Stomach (tissue), 4 donors: ENCODE measurements at regions not wholly inside any gene's neighbourhood (a gene's known extent, or its start where the extent isn't known, plus 50 kb on each side); places are given as distances from the start of the nearest gene placed in this dataset.

Source experiments
- CTCF ChIP-seq, 7 experiments: fragments of 450-650 bp in 4 of 7; fragments of 200-600 bp in 3 of 7; sonication (generic) in 3 of 7; IDR thresholded peaks; one replicate each; pipeline ENCODE4 v1.5.1; 2016 to 2019; ENCODE audit warnings: antibody characterized with exemption in 7 of 7, control low read depth in 2 of 7, mild to moderate bottlenecking in 1 of 7
- EP300 ChIP-seq: sonication (generic); formaldehyde crosslinking; IDR thresholded peaks from one replicate; pipeline ENCODE4 v1.6.1; 2017; ENCODE audit warnings: antibody characterized with exemption
- POLR2A ChIP-seq, 4 donors: fragments of 450-650 bp; IDR thresholded peaks; one replicate each; pipeline ENCODE4 v1.6.1; 2016; ENCODE audit warnings: antibody characterized with exemption in 4 of 4, control low read depth in 2 of 4, mild to moderate bottlenecking in 1 of 4, moderate library complexity in 1 of 4
- POLR2AphosphoS5 ChIP-seq, 3 donors: sonication (generic); formaldehyde crosslinking; IDR thresholded peaks; one replicate each; pipeline ENCODE4 v1.6.1; 2016; ENCODE audit warnings: antibody characterized with exemption in 3 of 3

DNA sequence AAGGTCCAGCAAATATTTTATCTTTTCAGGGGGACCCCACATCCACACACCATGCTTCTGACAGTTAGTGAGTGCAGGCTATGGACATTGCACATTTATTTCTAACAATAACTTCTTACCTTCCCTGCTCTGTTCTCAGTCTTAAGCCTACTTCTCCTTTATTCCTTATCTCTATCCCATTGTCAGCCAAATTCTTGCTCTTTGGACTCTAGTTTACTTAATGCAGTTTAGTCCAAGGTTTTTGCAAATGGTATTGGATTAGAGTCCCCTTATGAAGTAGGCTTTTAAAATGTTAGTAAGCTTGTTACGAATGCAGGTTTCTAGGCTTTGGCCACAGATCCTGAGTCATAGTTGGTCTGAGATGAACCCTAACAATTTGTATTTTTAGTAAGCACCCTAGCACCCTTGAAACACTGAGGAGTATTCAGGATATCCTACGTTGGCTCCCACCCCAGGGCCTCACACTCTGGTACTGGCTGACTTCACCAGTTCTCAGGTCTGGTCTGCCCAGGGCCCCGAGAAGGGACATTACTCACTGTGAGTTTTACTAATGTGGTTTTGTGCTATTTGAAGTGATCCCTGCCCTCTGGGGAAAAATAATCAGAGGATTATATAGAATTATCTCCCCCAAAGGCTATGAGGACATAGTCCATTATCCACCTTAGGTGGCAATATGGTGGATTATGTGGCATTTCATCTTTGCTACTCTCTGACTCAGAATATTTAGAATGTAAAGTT lies 239.5 kb downstream of the TGFB2 start:
- TF ChIP-seq CTCF (IDR thresholded peaks at IDR 0.05): no peak
- TF ChIP-seq POLR2A (IDR thresholded peaks at IDR 0.05): no peak
- TF ChIP-seq POLR2AphosphoS5 (IDR thresholded peaks at IDR 0.05): no peak
- no peak for TF ChIP-seq EP300
